Panc1 (cell line): ENCODE measurements at regions not wholly inside any gene's neighbourhood (a gene's known extent, or its start where the extent isn't known, plus 50 kb on each side); places are given as distances from the start of the nearest gene placed in this dataset.

ENCODE experiments used
- ATAC-seq: fragments of 200-7000 bp; cut with Tn5 transposase; 2 replicates; pipeline ENCODE4 v1.9.1; 2020; ENCODE audit warnings: mild to moderate bottlenecking, moderate library complexity
- BruUV-seq: library from RNA; stranded (reverse); fragments of 400-500 nt; replicated peaks from 2 replicates; lab custom pipeline; 2021; lab: Mats Ljungman, UMichigan
- CTCF ChIA-PET: fragments of 300-600 bp; sonication (Branson Sonifier 250); formaldehyde crosslinking; loops from one replicate; lab custom pipeline; 2022; ENCODE audit warnings: antibody characterized with exemption; lab: Charles Lee
- POLR2A ChIA-PET: fragments of 300-600 bp; sonication (Branson Sonifier 250); formaldehyde crosslinking; loops from one replicate; lab custom pipeline; 2022; ENCODE audit warnings: antibody characterized with exemption; lab: Charles Lee
- DNase-seq: peaks from one replicate; pipeline ENCODE4 v3.0.0-alpha.2; 2010; ENCODE audit warnings: low read depth, low spot score
- H3K27ac ChIP-seq: 2 replicates; pipeline ENCODE4 v1.5.1; 2011; ENCODE audit warnings: mild to moderate bottlenecking, low read length, inconsistent platforms
- H3K27me3 ChIP-seq: fragments of 200-500 bp; sonication (Bioruptor generic); 2 replicates; pipeline ENCODE4 v1.6.0; 2014; ENCODE audit warnings: low read length, inconsistent platforms; ENCODE audit not compliant: control insufficient read depth, insufficient read depth
- H3K36me3 ChIP-seq: fragments of 200-500 bp; sonication (Bioruptor generic); 2 replicates; pipeline ENCODE4 v1.5.1; 2014; ENCODE audit warnings: inconsistent platforms, mild to moderate bottlenecking, low read length, moderate library complexity; ENCODE audit not compliant: control insufficient read depth, insufficient read depth
- H3K4me1 ChIP-seq: 2 replicates; pipeline ENCODE4 v1.5.1; 2011; ENCODE audit warnings: inconsistent platforms, mild to moderate bottlenecking, low read length, moderate library complexity; ENCODE audit not compliant: control insufficient read depth, insufficient read depth
- H3K4me3 ChIP-seq, 2 experiments: 2 replicates each; pipeline ENCODE4 v1.5.1; 2011 to 2012; ENCODE audit warnings: low read depth in 2 of 2, low read length in 2 of 2, mild to moderate bottlenecking in 2 of 2, inconsistent platforms in 1 of 2, moderate library complexity in 1 of 2
- H3K9me3 ChIP-seq: fragments of 200-500 bp; sonication (Bioruptor generic); 2 replicates; pipeline ENCODE4 v1.5.1; 2014; ENCODE audit warnings: low read depth, mild to moderate bottlenecking, inconsistent platforms, low read length, moderate library complexity; ENCODE audit not compliant: control insufficient read depth, insufficient read depth
- POLR2AphosphoS5 ChIP-seq: IDR thresholded peaks from 2 replicates; pipeline ENCODE4 v1.6.1; 2012; ENCODE audit warnings: mild to moderate bottlenecking, low read depth, low read length, moderate library complexity
- REST ChIP-seq, 2 experiments: IDR thresholded peaks; 2 replicates each; pipeline ENCODE4 v1.6.1; 2011 to 2012; ENCODE audit warnings: low read depth in 2 of 2, control low read depth in 1 of 2, low read length in 1 of 2, mild to moderate bottlenecking in 1 of 2, moderate library complexity in 1 of 2; ENCODE audit not compliant: insufficient read depth in 1 of 2
- SIN3A ChIP-seq: IDR thresholded peaks from 2 replicates; pipeline ENCODE4 v1.6.1; 2012; ENCODE audit warnings: low read depth, mild to moderate bottlenecking, low read length, moderate library complexity, borderline replicate concordance; ENCODE audit not compliant: insufficient read depth
- TCF7L2 ChIP-seq: IDR thresholded peaks from 2 replicates; pipeline ENCODE4 v1.6.1; 2011; ENCODE audit warnings: mild to moderate bottlenecking, low read depth, low read length, inconsistent platforms
- in situ Hi-C: cut with HindIII; loops from 2 replicates; pipeline ENCODE4 v1.10.0; 2016; ENCODE audit warnings: low sequenced_read_pairs, low pct_unique_long_range_greater_than_20kb
- intact Hi-C: fragments of 100-400 bp; cut with micrococcal nuclease; formaldehyde crosslinking; loops from one replicate; pipeline ENCODE4 v1.10.0; 2022; ENCODE audit not compliant: unreplicated experiment
- TF ChIP-seq, protein P1 (sequence below): fragments of 450-650 bp; IDR thresholded peaks from 2 replicates; pipeline ENCODE4 v1.5.1; 2017; ENCODE audit warnings: mild to moderate bottlenecking

- DNase-seq = no peak
- CTCF ChIA-PET = no interaction called here
- POLR2A ChIA-PET = no interaction called here
- no peak for TF ChIP-seq SIN3A
- no peak for TF ChIP-seq POLR2AphosphoS5
- TF ChIP-seq REST (IDR thresholded peaks at IDR 0.05; ENCODE audit: insufficient read depth in 1 of 2, low read depth in 2 of 2, low read length in 1 of 2) = no peak
- no peak for TF ChIP-seq TCF7L2
- TF ChIP-seq, protein P1, sequence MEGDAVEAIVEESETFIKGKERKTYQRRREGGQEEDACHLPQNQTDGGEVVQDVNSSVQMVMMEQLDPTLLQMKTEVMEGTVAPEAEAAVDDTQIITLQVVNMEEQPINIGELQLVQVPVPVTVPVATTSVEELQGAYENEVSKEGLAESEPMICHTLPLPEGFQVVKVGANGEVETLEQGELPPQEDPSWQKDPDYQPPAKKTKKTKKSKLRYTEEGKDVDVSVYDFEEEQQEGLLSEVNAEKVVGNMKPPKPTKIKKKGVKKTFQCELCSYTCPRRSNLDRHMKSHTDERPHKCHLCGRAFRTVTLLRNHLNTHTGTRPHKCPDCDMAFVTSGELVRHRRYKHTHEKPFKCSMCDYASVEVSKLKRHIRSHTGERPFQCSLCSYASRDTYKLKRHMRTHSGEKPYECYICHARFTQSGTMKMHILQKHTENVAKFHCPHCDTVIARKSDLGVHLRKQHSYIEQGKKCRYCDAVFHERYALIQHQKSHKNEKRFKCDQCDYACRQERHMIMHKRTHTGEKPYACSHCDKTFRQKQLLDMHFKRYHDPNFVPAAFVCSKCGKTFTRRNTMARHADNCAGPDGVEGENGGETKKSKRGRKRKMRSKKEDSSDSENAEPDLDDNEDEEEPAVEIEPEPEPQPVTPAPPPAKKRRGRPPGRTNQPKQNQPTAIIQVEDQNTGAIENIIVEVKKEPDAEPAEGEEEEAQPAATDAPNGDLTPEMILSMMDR = no peak
- no peak overlapping the region for H3K4me3 ChIP-seq
- intact Hi-C loops = no loop called here
- no peak for ATAC-seq
- peaks cover 5% of the 10 kb centered on the region for H3K27me3 ChIP-seq
- no peak overlapping the region for H3K27ac ChIP-seq
- no peaks in the 10 kb centered on the region for H3K9me3 ChIP-seq
- no peaks in the 10 kb centered on the region for H3K4me1 ChIP-seq
- BruUV-seq = no TSS peak
- H3K36me3 ChIP-seq = no peaks in the 10 kb centered on the region
- in situ Hi-C loops = no loop called here
Measured at GRCh38 chr15:85852969-85853368, 58.2 kb upstream of the KLHL25 start.

GRCh38 chr15:85854345-85855097 is 59.8 kb upstream of the KLHL25 start:
- ChIA-PET CTCF (interaction anchor here (0.6 kb wide), 1 partner anchor 247 kb away, joined by 3 read pairs; no protein-coding TSS in a partner anchor), POLR2A (interaction anchor here (0.8 kb wide), 1 partner anchor 1057 kb away, joined by 7 read pairs; no protein-coding TSS in a partner anchor)
- ATAC-seq (peak; percentile 82), DNase-seq (no peak)
- in situ Hi-C loops = no loop called here
- no peak overlapping the region for H3K27ac ChIP-seq
- BruUV-seq = no TSS peak
- H3K4me3 ChIP-seq = peak overlapping the region in 1 of 2 experiments; percentile 26; a peak in 1 of 4 replicates
- no peaks in the 10 kb centered on the region for H3K4me1 ChIP-seq
- TF ChIP-seq, protein P1 = peak; percentile 87
- TF ChIP-seq SIN3A = no peak
- H3K9me3 ChIP-seq = no peaks in the 10 kb centered on the region
- peaks cover 5% of the 10 kb centered on the region for H3K27me3 ChIP-seq
- intact Hi-C loops = no loop called here
- H3K36me3 ChIP-seq = no peaks in the 10 kb centered on the region
